ENCODE measurements at regions not wholly inside any gene's neighbourhood (a gene's known extent, or its start where the extent isn't known, plus 50 kb on each side); places are given as distances from the start of the nearest gene placed in this dataset.

DNA sequence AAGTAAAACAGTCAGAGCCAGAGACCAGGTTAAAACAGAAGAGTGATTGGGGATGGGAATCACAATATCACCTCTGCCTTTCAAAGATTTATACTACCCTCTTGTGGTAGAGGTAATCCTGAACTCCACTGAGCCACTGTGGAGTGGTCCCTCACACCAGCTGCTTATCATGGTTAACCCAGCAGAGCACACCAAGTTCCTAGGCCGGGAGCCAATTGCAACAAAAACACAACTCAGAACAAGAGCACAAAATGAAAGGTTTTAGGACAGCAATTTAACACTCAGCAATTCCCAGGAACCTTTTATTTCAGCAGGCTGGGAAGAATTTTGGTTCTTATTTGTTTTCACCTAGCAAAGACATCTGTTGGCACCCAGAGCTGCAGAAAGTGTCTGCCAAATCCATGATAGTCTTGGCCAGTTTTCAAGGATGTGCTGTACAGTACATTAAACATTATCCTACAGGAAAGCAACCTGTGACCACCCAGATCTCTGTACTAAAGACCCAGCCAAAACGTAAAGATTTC lies 220.5 kb upstream of the ATXN7L3B start:
- TF ChIP-seq, protein P1, sequence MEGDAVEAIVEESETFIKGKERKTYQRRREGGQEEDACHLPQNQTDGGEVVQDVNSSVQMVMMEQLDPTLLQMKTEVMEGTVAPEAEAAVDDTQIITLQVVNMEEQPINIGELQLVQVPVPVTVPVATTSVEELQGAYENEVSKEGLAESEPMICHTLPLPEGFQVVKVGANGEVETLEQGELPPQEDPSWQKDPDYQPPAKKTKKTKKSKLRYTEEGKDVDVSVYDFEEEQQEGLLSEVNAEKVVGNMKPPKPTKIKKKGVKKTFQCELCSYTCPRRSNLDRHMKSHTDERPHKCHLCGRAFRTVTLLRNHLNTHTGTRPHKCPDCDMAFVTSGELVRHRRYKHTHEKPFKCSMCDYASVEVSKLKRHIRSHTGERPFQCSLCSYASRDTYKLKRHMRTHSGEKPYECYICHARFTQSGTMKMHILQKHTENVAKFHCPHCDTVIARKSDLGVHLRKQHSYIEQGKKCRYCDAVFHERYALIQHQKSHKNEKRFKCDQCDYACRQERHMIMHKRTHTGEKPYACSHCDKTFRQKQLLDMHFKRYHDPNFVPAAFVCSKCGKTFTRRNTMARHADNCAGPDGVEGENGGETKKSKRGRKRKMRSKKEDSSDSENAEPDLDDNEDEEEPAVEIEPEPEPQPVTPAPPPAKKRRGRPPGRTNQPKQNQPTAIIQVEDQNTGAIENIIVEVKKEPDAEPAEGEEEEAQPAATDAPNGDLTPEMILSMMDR (IDR thresholded peaks at IDR 0.05; ENCODE audit: low read depth, low read length, missing control alignments), result no peak
- H3K4me3 ChIP-seq (ENCODE audit: low read depth, low read length), result no peak overlapping the region
- DNase-seq (ENCODE audit: low read depth), result no peak

GRCh38 chr12:74317741-74318140 lies 219.9 kb upstream of the ATXN7L3B start:
- no peak overlapping the region for H3K4me3 ChIP-seq (ENCODE audit: low read depth, low read length)
- TF ChIP-seq, protein P1 (IDR thresholded peaks at IDR 0.05; ENCODE audit: low read depth, low read length, missing control alignments), result no peak
- no peak for DNase-seq (ENCODE audit: low read depth)

GRCh38 chr12:74319886-74320285 lies 217.7 kb upstream of the ATXN7L3B start:
- DNase-seq (ENCODE audit: low read depth), result no peak
- TF ChIP-seq, protein P1 (IDR thresholded peaks at IDR 0.05; ENCODE audit: low read depth, low read length, missing control alignments), result no peak
- H3K4me3 ChIP-seq (ENCODE audit: low read depth, low read length), result no peak overlapping the region

DNA sequence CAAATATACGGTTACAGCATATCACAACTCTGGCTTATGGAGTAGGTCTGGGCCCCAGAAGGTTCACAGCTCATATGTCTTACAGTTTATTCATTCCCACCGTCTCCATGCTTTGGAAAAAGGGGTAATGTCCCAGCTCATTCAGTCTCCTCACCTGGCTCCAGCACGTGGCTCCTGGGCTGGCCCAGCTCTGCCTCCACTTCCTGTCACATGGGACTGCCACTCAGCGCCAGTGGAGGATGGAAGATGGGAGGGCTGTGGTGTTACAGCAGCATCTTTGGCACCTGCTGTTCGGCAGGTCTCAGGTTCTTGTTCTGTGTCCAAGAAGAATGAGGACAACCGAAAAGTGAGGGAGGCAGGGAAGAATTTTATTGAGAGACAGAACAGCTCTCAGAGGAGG lies 216.3 kb upstream of the ATXN7L3B start:
- DNase-seq (ENCODE audit: low read depth), result no peak
- TF ChIP-seq, protein P1 (IDR thresholded peaks at IDR 0.05; ENCODE audit: low read depth, low read length, missing control alignments), result no peak
- H3K4me3 ChIP-seq (ENCODE audit: low read depth, low read length), result no peak overlapping the region

DNA sequence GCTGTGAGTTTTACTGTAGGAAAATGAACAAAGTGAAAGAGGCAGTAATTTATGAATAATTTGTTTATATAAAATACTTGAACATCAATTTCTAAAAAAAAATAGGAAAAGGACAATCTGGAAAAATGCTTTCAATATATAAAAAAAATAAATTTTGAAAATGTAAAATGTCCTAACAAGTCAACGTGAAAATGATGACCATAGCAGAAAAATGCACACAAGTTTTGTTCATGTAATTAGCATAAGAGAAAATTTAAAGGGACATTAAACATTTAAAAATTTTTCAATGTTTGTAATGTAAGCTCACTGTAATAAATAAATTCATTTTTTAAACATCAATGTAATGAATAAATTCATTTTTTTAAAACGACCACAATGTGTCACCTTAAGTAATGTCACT lies 214.8 kb upstream of the ATXN7L3B start:
- TF ChIP-seq, protein P1 (IDR thresholded peaks at IDR 0.05; ENCODE audit: low read depth, low read length, missing control alignments), result no peak
- no peak overlapping the region for H3K4me3 ChIP-seq (ENCODE audit: low read depth, low read length)
- DNase-seq (ENCODE audit: low read depth), result no peak

- no peak for DNase-seq (ENCODE audit: low read depth)
- H3K4me3 ChIP-seq (ENCODE audit: low read depth, low read length), result no peak overlapping the region
- TF ChIP-seq, protein P1 (IDR thresholded peaks at IDR 0.05; ENCODE audit: low read depth, low read length, missing control alignments), result no peak
Observed at GRCh38 chr12:74328623-74329022, 209.0 kb upstream of the ATXN7L3B start.

DNA sequence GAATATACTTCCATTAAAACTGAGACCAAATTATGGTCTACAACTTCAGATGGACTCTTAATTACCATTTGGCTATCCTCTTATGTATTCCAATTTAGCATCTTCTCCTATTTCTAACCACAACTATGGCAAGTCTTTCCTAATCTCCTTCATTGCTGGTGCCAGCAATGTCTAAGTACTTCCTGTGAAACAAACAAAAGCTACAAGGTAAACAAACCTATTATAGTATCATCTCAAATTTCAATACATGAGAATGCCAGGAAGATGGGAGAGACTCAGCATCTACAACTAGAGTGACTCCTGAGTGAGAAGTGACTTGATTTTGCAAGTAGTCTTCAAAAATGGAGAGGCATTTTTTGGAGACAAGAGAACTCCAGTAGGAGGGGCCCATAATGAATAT lies 202.9 kb upstream of the ATXN7L3B start:
- DNase-seq (ENCODE audit: low read depth), result no peak
- no peak overlapping the region for H3K4me3 ChIP-seq (ENCODE audit: low read depth, low read length)
- TF ChIP-seq, protein P1 (IDR thresholded peaks at IDR 0.05; ENCODE audit: low read depth, low read length, missing control alignments), result no peak
